ENCODE measurements at regions not wholly inside any gene's neighbourhood (a gene's known extent, or its start where the extent isn't known, plus 50 kb on each side); places are given as distances from the start of the nearest gene placed in this dataset.

GRCh38 chr9:784202-784601 lies 57.3 kb upstream of the DMRT1 start:
- H2BK20ac ChIP-seq (ENCODE audit: low read length): no peak overlapping the region
- 60% methylated on average over 1 of the region's 1 CpG; no CpG with 5 or more reads in 1 of the 2 experiments for WGBS, 2 experiments (ENCODE audit: extremely low coverage in 1 of 2, insufficient coverage in 1 of 2, insufficient read length in 1 of 2, insufficient replicate concordance in 2 of 2, low coverage in 1 of 2, low lambda C conversion rate in 2 of 2, missing lambda C conversion rate in 1 of 2)
- H3K9me3 ChIP-seq (ENCODE audit: insufficient read depth in 2 of 2, low read depth in 1 of 2, low read length in 1 of 2): no peaks in the 10 kb centered on the region
- no peak overlapping the region for H2BK15ac ChIP-seq (ENCODE audit: low read length)
- no peak overlapping the region for H3K14ac ChIP-seq (ENCODE audit: insufficient read length)
- H2BK5ac ChIP-seq (ENCODE audit: low read depth, low read length): no peak overlapping the region
- H3K4me3 ChIP-seq (ENCODE audit: extremely low read depth in 1 of 4, insufficient read depth in 2 of 4, low read depth in 3 of 4, low read length in 4 of 4): no peak overlapping the region
- no peak overlapping the region for H3K9ac ChIP-seq (replicated peaks in 1 of 4; ENCODE audit: extremely low read depth in 1 of 4, low read depth in 3 of 4, low read length in 3 of 4)
- no peak overlapping the region for H3K23ac ChIP-seq (ENCODE audit: insufficient read length)
- no peak for FAIRE-seq
- H3K4me2 ChIP-seq (ENCODE audit: insufficient read depth in 1 of 2, low read depth in 2 of 2, low read length in 2 of 2): no peak overlapping the region
- no peaks in the 10 kb centered on the region for H3K27me3 ChIP-seq (replicated peaks in 1 of 4; ENCODE audit: control insufficient read depth in 3 of 4, extremely low read depth in 1 of 4, insufficient read depth in 3 of 4, low read length in 3 of 4)
- H2BK120ac ChIP-seq (replicated peaks; ENCODE audit: low read depth, low read length): no peak overlapping the region
- TF ChIP-seq RXRA (IDR thresholded peaks at IDR 0.05; ENCODE audit: insufficient read depth, low read depth, low read length) (no peak), RFX5 (IDR thresholded peaks at IDR 0.05; ENCODE audit: borderline replicate concordance, low read depth, low read length) (peak; percentile 55; the same call in 1 of the 2 replicates)
- no peaks in the 10 kb centered on the region for H3K36me3 ChIP-seq (ENCODE audit: control insufficient read depth in 2 of 4, insufficient read depth in 4 of 4, low read length in 3 of 4)
- no peaks in the 10 kb centered on the region for H3K23me2 ChIP-seq (ENCODE audit: low read depth, low read length)
- no peaks in the 10 kb centered on the region for H3K79me1 ChIP-seq (ENCODE audit: low read depth, low read length)
- no peak overlapping the region for H3K56ac ChIP-seq (replicated peaks; ENCODE audit: insufficient read length, low read depth, low read length)
- H3K18ac ChIP-seq (ENCODE audit: extremely low read depth, low read length): no peak overlapping the region
- H2AK5ac ChIP-seq (ENCODE audit: low read depth, low read length): no peak overlapping the region
- 0 out of 2 replicates have a peak overlapping the region, but pooled peaks have one; percentile 86 for H2AFZ ChIP-seq (ENCODE audit: low read length)
- H3K27ac ChIP-seq (ENCODE audit: low read depth, low read length): no peak overlapping the region
- peaks cover 0 to 2% (median under 1%) of the 10 kb centered on the region in 4 experiments; a peak in 2 of 7 replicates for H3K4me1 ChIP-seq (replicated peaks in 1 of 4; ENCODE audit: control insufficient read depth in 3 of 4, insufficient read depth in 4 of 4, low read length in 3 of 4)
- H3K79me2 ChIP-seq (ENCODE audit: control insufficient read depth in 1 of 2, insufficient read depth in 2 of 2, low read length in 2 of 2): no peaks in the 10 kb centered on the region
- peak overlapping the region; percentile 57; the same call in 1 of the 2 replicates for H4K8ac ChIP-seq (ENCODE audit: extremely low read depth, insufficient read depth, low read length)
- ChIA-PET POLR2A (ENCODE audit: partially characterized antibody) (no interaction called here), CTCF (ENCODE audit: partially characterized antibody) (interaction anchor here (0.8 to 1.8 kb wide), 3 partner anchors 20 to 205 kb away, joined by 3 to 5 read pairs (median 3); no protein-coding TSS in a partner anchor)
- H2BK12ac ChIP-seq (ENCODE audit: low read depth, low read length): no peak overlapping the region
- DNase-seq (ENCODE audit: low read depth in 1 of 2, low spot score in 2 of 2): no peak
- H3K4ac ChIP-seq (replicated peaks; ENCODE audit: insufficient read length, low read depth, low read length): no peak overlapping the region
- no peaks in the 10 kb centered on the region for H4K20me1 ChIP-seq (replicated peaks in 1 of 2; ENCODE audit: control insufficient read depth in 1 of 2, insufficient read depth in 2 of 2, low read length in 2 of 2)
- H4K91ac ChIP-seq (replicated peaks; ENCODE audit: insufficient read length, low read length): no peak overlapping the region
- H4K5ac ChIP-seq (ENCODE audit: insufficient read length, low read depth, low read length): no peak overlapping the region

All from H1 (cell line).